GM19463 (cell line): ENCODE measurements at regions not wholly inside any gene's neighbourhood (a gene's known extent, or its start where the extent isn't known, plus 50 kb on each side); places are given as distances from the start of the nearest gene placed in this dataset.

Experiments used
- ATAC-seq: cut with Tn5 transposase; IDR thresholded peaks from one replicate; pipeline ENCODE4 v1.9.1; 2021; ENCODE audit warnings: mild to moderate bottlenecking, moderate library complexity; ENCODE audit not compliant: unreplicated experiment

DNA sequence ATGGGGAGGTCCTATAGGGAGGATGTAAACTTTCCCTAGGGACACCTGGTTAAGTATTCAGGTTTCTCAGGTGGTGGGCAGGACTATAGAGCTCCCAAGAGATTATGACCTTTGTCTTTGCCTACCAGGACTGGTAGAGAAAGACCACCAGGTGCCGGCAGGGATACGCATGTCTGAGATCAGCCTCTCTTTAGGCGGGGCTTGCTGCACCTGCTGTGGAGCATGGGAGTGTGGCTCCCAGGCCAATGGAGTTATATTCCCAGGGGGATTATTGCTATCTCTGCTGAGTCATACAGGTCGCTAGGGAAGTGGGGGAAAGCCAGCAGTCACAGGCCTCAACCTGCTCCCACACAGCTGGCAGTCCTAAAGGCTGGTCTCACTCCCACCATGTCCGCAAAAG lies 280.5 kb upstream of the MMS22L start:
- ATAC-seq, result no peak

DNA sequence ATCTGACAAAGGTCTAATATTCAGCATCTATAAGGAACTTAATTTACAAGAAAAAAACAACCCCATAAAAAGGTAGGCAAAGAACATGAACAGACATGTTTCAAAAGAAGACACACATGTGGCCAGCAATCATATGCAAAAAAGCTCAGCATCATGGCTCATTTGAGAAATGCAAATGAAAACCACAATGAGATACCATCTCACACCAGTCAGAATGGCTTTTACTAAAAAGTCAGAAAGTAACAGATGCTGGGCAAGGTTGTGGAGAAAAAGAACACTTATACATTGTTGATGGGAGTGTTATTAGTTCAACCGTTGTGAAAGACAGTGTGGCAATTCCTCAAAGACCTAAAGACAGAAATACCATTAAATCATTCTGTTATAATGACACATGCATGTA lies 289.9 kb upstream of the MMS22L start:
- ATAC-seq, result peak; percentile 54

DNA sequence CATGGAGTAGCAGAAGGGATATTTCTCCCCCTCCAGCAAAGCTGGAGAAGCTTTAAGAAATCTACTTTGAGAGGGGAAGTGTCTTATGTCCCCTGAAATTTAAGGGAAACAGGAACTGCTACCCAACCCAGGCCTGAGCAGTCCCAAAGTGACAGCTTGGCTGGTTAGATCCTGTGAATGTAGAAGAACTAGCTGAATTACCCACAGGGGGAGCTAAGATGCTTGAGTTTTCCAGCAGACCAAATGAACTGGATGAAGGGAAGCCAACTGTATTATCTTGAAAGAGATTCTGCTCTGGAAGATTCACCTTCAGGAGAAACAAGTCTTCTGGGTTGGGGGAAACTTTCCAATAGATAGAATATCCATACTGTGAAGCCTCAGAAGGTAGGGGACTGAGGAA lies 303.3 kb upstream of the MMS22L start:
- peak; percentile 69 for ATAC-seq

DNA sequence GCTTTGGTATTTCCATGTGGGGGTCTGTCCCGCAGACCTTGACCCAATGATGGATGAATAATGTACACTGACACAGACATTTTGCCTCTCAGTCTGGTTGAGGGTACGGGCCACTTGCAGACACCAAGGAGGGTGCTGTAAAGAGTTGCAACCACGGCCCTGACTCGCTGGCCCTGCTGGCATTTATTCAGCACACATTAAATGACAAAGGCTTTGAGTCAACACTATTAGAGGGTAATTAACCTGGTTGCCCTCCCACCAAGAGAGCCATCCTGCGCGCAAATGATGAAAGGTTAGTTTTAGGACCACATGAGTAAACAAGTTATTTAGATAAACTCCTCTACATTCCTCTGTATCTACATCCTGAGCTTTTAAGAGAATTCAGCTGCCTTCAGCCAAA lies 308.9 kb upstream of the MMS22L start:
- ATAC-seq, result no peak

DNA sequence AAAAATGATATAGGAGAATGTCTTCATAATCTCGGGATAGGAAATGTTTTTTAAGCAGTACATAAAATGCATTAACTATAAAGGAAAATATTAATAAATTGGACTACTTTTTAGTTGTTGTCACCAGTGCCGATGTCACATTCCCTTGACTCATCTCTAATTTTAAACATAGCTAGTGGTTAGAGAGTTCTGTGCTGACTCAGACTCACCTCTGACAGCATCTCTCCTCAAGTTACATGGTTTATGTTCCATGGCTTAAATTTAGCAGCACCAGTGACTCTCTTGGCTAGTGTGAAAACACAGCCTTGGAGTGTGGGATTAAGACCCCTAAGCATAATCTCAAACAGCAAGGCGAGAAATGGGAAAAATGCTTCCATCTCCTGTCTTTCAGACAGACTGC lies 311.8 kb upstream of the MMS22L start:
- ATAC-seq, result no peak

DNA sequence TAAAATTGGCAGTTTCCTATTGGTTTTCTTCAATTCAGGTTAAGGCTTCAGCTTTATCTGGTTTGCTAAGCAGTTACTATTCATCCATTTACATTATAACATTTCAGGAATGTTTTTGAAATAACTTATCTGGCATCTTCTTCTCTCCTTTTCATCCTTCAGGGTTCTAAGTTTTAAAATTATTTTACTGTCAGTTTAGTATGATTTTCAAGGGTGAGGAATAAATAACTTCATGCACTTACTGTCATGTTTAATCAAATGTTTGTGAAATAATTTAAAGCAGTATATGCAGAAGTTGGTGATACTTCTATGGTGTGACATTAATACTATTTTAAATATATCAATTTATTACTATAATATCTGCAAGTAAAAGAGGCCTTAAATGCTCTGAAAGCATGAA lies 338.1 kb upstream of the MMS22L start:
- no peak for ATAC-seq

DNA sequence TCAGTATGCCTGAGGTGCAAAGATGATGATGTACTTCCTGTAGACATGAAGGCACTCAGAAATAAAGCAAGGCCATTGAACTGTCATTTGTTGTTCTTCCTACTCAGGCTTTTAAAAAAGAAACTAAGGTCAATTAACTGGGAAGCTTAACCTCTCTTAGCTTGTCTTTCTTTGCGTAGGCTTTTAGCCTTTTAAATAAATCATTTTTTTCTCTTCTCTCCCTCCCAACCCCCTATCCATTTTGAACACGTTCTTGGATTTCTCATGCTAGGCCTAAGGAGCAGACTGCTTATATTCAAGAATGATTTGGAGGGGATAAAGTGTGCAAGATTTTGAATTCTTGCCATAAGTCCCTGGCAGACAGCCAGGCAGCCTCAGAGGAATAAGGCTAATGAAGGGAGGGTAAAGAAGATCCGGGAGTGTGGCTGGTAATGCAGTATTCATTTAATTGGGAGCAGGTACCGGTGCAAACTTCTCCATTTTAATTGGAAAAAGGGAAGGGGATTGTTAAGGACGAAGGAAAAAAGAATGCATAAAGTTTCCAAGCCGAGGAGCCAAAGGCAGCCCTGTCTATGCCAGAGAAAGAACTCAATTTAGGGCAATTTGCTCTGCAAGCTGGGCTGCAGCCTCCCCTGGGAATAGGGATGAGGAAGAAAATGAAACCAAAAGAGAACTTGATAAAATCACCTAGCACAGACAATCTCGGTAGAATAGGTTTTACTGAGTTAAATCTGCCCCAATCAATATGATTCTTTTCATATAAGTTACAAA lies 343.8 kb upstream of the MMS22L start:
- ATAC-seq, result no peak

DNA sequence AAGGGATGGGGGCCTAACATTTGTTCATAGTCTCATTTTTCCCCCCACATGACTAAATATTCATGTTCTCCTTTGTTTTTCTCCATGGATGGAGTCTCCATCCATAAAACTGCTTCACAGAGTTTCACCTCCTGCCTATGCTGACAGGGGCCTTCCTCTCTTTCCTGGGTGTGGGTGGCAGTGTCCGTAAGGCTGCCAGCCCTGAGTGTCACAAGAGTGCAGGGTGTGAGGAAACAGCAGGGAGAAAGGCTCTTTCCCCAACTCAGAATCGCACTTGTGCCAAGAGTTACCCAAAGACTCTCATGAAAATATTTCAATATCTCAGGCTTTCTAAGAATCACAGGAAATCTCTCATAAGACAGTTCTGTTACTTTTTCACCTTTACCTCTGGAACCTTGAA lies 346.2 kb upstream of the MMS22L start:
- ATAC-seq, result no peak

DNA sequence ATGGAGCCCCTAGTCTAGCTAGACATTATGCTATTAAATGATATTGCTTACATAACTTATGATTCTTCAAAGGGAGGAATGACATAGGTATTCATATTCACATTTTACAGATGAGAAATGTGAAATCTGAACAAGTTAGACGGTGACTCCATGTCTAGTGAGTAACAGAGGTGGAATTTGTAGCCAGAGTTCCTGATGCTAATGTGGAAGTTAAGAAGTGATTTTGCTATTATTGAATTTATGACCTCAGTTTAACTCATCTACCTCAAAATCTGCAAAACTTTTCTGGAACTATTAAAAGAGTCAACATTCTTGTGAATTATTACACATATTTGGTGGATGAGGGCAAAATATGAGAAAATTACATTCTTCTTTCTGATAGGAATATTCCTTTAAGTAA lies 347.6 kb upstream of the MMS22L start:
- ATAC-seq, result no peak

DNA sequence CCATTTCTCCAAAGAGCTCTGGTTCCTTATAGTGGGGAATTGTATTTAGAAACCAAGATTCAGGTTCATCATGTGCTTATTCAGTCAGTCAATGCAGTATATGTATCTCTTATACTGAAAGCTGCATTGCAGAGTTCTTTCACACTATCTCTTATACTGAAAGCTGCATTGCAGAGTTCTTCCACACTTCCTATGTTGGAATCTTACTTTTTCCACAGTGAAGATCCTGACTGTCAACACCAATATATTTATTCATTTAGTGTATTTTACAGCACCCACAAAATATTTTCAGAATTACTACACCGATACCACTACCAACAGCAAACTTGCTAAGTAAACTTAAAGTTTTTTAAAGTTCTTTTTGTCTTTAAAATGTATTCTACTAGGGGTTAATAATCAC lies 349.3 kb upstream of the MMS22L start:
- no peak for ATAC-seq

DNA sequence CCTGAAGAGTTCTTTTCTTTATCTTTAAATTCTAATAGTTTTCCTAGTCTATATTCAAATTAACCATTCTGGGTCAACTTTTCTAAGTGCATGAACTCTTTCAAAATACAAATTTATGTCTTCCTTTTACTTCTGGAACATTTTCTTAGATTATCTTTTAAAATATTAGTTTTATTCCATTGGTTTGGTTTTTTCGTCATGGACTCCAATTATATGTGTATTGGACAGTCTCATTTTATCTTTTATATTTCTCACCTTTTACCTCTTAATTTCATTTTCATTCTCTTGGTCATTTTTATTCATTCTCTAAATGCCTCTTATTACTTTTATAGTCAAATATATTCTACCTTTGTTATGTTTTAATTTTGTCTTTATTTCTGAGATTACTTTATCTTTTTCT lies 356.7 kb upstream of the MMS22L start:
- ATAC-seq, result no peak

DNA sequence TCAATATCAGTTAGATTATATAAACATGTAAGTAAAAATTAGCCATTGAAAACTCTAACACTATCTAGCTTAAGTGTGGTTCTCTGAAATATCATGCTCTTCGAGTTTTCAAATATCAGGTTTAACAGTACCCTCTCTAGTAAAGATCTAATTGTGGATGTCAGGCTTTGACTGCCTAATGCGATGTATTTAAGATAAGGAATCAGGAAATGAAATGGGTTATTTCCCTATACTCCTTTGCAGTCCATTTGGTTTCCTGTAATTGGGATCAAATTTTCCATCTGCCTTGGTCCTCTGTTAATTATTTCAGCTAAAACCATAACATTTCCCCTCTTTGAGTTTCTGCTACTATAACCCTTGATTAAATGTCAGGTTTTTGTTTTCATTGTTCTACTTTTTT lies 361.3 kb upstream of the MMS22L start:
- ATAC-seq, result no peak

DNA sequence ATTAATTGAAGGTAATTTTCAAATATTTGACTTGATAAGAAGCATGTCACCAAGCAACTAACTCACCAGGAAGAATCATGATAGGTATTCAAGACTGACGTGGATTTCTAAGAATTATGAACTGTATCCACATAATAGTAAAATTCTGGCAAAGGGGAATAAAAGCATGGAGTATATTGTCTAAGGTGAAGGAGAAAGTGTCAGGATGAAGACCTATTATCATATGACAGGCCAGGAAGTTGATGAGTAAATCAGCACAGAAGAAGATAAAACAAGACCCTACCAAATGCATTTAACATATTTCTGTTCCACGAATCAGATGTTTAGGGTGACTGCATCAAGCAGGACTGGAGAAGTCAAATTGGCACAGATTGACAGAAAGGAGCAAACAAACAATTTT lies 362.7 kb upstream of the MMS22L start:
- no peak for ATAC-seq

DNA sequence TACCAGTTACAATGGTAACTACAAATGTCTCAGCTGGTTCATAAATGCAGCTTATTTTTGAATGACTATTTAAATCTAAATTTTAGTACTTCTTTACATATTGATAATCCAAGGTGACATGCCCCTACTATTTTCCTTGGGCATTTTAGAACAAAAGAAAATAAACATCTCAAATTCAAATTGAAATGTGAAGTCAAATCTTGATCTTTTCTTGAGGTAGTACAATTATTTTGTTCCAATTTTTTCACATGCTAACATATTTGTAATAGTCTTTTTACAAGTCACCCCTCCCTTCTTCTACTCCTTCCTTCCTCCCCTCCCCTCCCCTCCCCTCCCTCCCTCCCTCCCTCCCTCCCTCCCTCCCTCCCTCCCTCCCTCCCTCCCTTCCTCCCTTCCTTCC lies 370.1 kb upstream of the MMS22L start:
- ATAC-seq, result no peak

DNA sequence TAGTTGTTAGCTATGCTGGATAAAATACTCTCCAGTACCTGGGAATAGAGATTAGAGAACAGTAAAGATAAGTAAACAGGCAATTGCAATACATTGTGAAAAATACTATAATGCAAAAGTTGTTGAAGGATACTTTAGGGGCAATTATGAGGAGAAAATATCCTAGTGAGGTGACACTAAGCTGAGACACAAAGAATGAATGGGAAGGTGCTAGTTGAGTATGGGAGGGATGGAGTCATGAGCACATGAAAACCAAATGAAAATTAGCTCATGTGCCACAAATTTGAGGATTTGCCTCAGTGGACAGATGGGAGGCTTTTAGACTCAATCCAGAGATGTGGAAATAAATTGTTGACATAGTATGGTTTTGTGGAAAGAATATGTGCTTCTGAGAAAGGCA lies 370.5 kb upstream of the MMS22L start:
- ATAC-seq, result no peak

DNA sequence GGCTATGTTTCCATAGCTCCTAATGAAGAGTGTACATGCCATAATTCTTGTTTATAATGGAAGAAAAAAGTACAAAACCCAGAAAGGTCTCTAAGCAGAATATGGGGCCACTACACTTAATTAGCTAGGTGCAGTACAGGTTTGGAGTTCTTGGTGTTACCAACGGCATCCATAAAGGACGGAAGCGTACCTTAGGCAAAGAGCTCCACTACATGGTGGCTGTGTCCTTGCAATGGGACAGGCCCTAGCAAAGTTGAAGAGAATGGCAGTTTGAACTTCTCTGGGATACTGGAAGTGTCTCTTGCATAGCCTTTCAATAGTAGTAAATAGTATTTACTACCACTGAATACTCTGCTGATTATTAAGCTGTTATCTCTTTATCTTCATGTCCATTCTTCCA lies 371.7 kb upstream of the MMS22L start:
- no peak for ATAC-seq

DNA sequence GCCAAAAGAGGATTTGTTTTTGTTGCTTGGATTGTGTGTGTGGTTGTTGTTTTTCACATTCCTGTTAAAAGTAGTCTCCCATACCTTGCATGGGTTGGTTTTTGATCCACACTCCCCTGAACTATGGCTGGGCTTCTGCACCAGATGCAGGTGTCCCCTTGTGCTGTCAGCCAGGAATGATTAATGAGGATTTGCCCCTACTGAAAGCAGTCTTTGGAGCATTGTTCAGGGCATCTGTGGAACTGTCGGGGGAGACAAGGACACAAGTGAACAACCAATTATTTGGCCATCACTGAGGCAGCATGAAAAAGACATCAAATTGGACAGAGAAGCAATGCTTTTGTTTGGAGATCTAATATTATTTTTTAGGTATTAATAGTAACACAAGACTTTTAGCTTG lies 373.2 kb upstream of the MMS22L start:
- no peak for ATAC-seq

DNA sequence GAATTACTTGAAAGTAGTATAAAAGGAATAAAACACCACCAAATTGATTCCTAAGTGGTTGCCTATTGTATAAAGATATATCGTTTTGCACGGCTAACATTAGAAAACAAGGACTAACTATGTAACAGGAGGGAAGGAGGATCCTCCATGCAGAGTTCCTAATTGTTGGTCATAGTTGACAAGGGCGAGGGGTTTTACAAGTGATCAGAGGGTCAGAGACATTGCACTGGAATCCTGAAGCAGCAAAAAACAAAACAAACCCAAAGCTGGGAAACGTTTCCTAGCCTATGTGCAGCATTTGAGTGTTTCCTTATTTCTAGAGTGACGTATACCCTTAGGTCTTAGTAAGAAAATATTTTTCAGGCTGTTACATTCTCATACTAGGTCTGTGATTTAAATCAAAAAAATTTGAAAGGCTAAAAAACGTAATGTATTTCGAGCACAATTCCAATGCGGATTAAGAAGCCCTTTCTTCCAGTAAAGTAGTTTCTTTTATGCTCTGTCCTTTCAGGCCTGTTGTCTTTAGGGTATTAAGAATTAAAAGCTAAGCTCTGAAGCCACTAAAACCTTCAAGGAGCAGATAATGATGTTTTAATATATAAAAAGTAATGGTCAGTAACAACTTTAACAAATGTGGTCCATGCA lies 373.8 kb upstream of the MMS22L start:
- ATAC-seq, result no peak

DNA sequence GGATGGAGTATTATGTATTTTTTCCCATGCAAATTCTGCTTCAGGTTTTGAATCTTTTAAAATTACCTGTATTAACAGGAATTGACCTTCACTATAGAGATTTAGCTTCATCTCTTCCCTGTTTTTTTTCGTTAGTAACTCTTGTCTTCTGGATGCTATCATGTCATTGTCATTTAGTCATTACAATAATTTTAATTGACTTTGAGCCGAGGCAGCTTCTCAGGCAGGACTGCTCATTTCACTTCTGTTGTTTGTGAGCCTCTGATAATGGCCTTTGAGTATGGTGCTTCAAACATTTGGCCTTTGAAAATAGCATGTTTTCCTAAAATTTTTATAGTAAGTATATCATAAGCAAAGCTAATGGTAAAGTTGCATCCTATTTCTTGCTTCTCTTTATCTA lies 375.1 kb upstream of the MMS22L start:
- ATAC-seq, result no peak

DNA sequence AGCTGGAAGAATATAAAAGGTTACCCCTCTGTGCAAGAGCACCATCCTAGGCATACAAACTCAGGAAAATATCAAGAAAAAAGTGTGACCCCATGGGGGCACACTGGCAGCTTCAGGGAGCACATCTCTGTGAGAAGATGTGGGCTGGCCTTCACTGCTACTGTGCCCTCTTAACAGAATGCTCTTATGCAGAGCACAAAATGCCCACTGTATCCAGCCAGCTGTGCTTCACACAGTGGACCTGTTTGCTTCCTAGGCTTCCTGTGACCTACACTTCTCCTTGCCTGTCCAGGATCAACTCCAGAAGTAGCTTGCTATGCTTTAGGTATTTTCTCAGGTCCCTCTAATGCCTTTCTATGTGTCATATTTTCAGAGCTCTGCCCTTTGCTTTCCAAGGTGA lies 380.2 kb upstream of the MMS22L start:
- ATAC-seq, result no peak

DNA sequence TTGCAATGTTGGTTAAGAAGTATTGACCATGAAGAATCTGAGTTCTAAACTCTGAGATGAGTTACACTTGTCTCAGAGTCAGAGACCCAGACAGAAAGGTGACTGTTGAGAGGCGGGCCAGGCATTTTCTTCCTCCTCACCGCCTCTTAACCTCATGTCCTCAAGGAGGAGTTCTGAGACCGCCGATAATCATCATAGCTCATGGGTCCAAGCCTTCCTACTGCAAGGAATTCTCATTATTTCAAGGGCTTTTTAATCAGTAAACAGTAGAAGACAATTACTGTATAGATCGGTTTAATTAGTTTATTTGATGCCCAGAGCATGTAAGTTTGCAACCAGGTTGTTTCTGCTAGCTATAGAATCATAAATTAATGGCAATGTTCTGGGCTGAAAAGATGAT lies 382.4 kb upstream of the MMS22L start:
- ATAC-seq, result no peak

DNA sequence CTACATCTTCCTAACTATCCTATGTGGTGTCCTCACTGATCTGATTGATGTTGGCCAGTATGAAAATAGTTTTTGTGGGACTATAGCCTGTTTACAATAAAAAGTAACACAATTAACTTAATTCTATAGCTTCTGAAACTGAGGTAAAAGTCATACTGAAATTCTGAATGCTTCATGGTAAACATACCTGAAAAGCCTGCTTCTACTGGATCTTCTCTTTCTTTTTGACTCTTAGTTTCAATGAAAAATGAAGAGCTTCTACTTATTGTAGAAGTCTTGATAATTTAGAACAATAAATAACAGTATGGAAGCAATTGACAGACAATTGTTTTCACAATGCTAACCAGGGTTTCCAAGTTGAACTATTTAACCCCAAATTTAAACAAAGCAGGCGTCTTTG lies 383.9 kb upstream of the MMS22L start:
- ATAC-seq, result no peak

DNA sequence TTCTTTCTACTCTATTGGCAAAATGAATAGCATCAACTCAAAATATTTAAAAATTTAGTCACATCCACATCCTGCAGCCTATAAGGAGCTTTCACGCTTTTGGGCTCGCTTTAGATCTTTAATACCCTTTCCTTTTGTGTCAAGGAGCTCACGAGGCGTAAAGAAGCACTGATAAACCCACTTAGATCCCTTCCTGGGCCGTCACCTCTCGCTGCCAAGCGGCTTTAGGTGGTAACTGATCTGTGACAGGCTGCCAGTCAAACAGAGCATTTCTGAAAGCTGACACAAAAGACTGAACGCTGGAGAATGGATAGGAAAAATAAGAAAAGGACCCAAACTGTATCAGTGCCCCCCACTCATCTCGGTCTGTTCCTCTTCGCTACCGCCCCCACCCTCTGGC lies 385.7 kb upstream of the MMS22L start:
- ATAC-seq, result peak; percentile 29
